ENCODE measurements at regions not wholly inside any gene's neighbourhood (a gene's known extent, or its start where the extent isn't known, plus 50 kb on each side); places are given as distances from the start of the nearest gene placed in this dataset.

GRCh38 chr2:14223576-14223975, 408.9 kb upstream of the LRATD1 start:
- DNase-seq (ENCODE audit: low read depth), result no peak
- no peak for TF ChIP-seq CTCF (IDR thresholded peaks at IDR 0.05; ENCODE audit: low read length, missing control alignments)
- no peak overlapping the region for H3K4me3 ChIP-seq (replicated peaks; ENCODE audit: low read depth, low read length)

- TF ChIP-seq CTCF (IDR thresholded peaks at IDR 0.05; ENCODE audit: low read length, missing control alignments), result no peak
- H3K4me3 ChIP-seq (replicated peaks; ENCODE audit: low read depth, low read length), result no peak overlapping the region
These were observed 401.1 kb upstream of the LRATD1 start for GRCh38 chr2:14231391-14231898.

DNA sequence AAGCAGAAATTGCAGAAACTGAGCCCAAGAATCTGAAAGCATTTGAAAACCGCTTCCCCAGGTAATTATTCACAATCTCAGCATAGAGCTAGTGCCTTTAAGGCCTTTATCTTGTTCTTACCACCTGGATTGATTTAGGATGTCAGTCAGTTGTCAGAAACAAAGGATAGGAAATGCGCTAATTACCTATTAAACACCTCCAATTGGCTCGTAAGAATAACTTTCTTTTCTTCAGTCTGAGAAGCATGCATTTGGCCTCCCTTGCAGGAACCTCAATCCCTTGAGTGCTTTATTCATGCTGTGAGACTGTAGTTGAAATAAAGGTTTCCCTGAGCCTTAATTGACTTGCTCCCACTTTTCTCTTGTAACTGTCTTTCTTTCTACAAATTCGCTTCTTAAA, 400.3 kb upstream of the LRATD1 start:
- no peak for TF ChIP-seq CTCF (IDR thresholded peaks at IDR 0.05; ENCODE audit: low read length, missing control alignments)
- no peak for DNase-seq (ENCODE audit: low read depth)
- H3K4me3 ChIP-seq (replicated peaks; ENCODE audit: low read depth, low read length), result no peak overlapping the region

More at GRCh38 chr2:14231391-14231898, 401.1 kb upstream of the LRATD1 start:
- DNase-seq (ENCODE audit: low read depth), result no peak

- DNase-seq (ENCODE audit: low read depth), result no peak
- H3K4me3 ChIP-seq (replicated peaks; ENCODE audit: low read depth, low read length), result no peak overlapping the region
- no peak for TF ChIP-seq CTCF (IDR thresholded peaks at IDR 0.05; ENCODE audit: low read length, missing control alignments)
These were observed 397.6 kb upstream of the LRATD1 start for GRCh38 chr2:14234911-14235310.

DNA sequence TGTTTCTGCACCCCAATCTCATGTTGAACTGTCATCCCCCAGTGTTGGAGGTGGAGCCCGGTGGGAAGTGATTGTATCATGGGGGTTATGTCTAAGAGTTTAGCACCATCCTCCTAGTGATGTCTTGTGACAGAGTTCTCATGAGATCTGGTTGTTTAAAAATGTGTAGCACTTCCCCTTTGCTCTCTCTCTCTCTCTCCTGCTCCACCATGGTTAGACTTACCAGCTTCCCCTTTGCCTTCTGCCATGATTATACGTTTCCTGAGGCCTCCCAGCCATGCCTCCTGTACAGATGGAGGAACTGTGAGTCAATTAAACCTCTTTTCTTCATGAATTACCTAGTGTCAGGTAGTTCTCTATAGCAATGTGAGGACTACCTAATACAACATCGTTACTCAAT, 396.9 kb upstream of the LRATD1 start:
- no peak overlapping the region for H3K4me3 ChIP-seq (replicated peaks; ENCODE audit: low read depth, low read length)
- TF ChIP-seq CTCF (IDR thresholded peaks at IDR 0.05; ENCODE audit: low read length, missing control alignments), result no peak
- no peak for DNase-seq (ENCODE audit: low read depth)

DNA sequence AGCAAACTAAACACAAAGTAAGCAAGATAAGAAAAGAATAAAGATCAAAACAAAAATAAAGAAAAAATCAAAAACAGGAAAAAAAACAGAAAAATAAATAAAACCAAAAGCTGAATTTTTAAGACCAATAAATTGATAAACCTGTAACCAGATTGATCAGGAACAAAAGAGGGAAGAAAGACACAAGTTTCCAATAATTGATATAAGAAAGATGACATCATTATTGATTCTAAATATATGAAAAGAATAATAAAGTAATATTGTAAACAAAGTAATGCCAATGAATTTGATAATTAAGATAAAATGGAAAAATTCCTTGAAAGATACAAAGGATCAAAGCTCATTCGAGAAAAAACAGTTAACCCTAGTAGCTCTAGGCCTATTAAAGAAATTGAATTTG, 394.6 kb upstream of the LRATD1 start:
- no peak for DNase-seq (ENCODE audit: low read depth)
- H3K4me3 ChIP-seq (replicated peaks; ENCODE audit: low read depth, low read length), result no peak overlapping the region
- TF ChIP-seq CTCF (IDR thresholded peaks at IDR 0.05; ENCODE audit: low read length, missing control alignments), result no peak

- DNase-seq (ENCODE audit: low read depth), result no peak
- TF ChIP-seq CTCF (IDR thresholded peaks at IDR 0.05; ENCODE audit: low read length, missing control alignments), result no peak
- H3K4me3 ChIP-seq (replicated peaks; ENCODE audit: low read depth, low read length), result no peak overlapping the region
These were observed 392.9 kb upstream of the LRATD1 start for GRCh38 chr2:14239605-14240004.
